ENCODE measurements at regions not wholly inside any gene's neighbourhood (a gene's known extent, or its start where the extent isn't known, plus 50 kb on each side); places are given as distances from the start of the nearest gene placed in this dataset.

GRCh38 chr11:70735976-70736375 lies 337.6 kb downstream of the CTTN start:
- DNase-seq (ENCODE audit: low read depth, low spot score), result no peak
- in situ Hi-C loops (cut with HindIII; ENCODE audit: low pct_unique_long_range_greater_than_20kb, low sequenced_read_pairs), result loop anchor here (25.0 kb wide), 1 partner anchor 676 kb away; no protein-coding TSS in a partner anchor

DNA sequence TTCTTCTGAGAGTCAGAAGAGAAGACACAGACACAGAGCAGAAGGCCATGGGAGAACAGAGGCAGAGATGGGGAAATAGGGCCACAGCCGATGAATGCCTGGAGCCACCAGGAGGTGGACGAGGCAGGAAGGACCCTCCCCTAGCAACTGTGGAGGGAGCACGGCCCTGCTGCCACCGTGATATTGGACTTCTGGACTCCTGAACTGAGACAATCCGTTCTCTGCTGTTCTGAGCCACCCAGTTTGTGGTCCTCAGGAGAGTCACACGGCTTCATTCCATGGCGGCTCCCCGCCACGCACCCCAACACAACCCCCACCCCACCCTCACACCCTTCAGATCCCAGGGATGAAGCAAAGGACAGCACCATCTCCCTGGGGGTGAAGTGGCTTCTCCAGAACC lies 338.1 kb downstream of the CTTN start:
- in situ Hi-C loops (cut with HindIII; ENCODE audit: low pct_unique_long_range_greater_than_20kb, low sequenced_read_pairs), result loop anchor here (25.0 kb wide), 1 partner anchor 676 kb away; no protein-coding TSS in a partner anchor
- no peak for DNase-seq (ENCODE audit: low read depth, low spot score)

GRCh38 chr11:70736937-70737640 lies 338.8 kb downstream of the CTTN start:
- in situ Hi-C loops (cut with HindIII; ENCODE audit: low pct_unique_long_range_greater_than_20kb, low sequenced_read_pairs), result loop anchor here (25.0 kb wide), 1 partner anchor 675 kb away; no protein-coding TSS in a partner anchor

DNA sequence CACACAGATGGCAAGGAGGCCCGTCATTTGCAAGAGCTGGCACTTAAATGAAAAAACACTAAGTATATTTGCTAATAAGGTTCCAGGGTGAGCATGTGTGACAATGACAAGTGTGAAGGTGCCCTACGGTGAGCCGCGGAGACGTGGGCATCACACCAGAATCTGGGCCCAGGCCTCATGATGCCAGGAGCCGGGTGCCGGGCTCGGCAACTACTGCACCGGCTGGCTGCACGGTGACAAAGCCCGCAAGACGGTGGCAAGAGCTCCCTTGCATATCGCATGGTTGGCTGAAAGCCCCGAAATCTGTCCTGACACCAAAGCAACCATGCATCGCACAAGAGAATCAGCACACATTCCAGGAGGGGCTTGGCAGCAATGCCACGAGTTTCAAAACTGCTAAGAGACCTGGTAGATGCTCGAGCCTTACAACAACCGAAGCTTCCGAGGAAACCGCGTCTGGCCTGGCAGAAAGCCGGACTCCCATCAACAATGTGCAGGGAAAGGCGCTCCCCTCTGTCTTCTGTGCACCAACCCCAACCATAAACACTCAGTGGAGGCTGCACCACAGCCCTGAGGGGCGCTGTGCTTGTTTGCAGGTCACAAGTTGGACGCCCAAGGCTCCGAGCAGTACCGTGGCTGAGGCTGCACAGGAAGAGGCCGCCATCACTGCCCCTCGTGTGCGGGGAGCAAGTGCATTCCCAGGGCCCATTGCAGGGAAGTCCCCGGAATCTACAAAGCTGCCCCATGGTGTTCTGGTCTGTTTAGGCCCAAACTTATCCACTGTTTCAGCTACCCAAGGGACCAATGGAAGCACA lies 339.7 kb downstream of the CTTN start:
- no peak for DNase-seq (ENCODE audit: low read depth, low spot score)
- in situ Hi-C loops (cut with HindIII; ENCODE audit: low pct_unique_long_range_greater_than_20kb, low sequenced_read_pairs), result loop anchor here (25.0 kb wide), 1 partner anchor 674 kb away; no protein-coding TSS in a partner anchor

More at GRCh38 chr11:70736937-70737640, 338.8 kb downstream of the CTTN start:
- no peak for DNase-seq (ENCODE audit: low read depth, low spot score)

GRCh38 chr11:70738661-70739060 lies 340.3 kb downstream of the CTTN start:
- DNase-seq (ENCODE audit: low read depth, low spot score), result no peak
- in situ Hi-C loops (cut with HindIII; ENCODE audit: low pct_unique_long_range_greater_than_20kb, low sequenced_read_pairs), result loop anchor here (25.0 kb wide), 1 partner anchor 674 kb away; no protein-coding TSS in a partner anchor

DNA sequence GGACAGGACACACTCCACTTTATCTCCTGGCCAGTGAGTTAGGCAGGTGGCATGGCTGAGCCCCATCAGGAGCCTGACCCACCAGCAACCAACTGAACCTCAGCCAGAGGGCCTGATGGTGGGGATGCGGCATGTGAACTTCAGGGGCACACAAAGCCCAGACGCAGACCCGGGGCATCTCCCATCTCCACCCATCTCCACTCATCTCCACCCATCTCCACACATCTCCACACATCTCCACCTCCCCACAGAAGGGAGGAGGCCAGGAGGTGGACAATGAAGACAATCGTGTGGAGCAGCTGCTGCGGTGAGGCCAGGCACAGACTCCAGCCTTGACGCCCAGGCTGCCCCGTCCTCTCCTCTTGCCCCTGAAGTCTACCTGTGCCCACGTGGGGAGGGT lies 340.8 kb downstream of the CTTN start:
- in situ Hi-C loops (cut with HindIII; ENCODE audit: low pct_unique_long_range_greater_than_20kb, low sequenced_read_pairs), result loop anchor here (25.0 kb wide), 1 partner anchor 673 kb away; no protein-coding TSS in a partner anchor

DNA sequence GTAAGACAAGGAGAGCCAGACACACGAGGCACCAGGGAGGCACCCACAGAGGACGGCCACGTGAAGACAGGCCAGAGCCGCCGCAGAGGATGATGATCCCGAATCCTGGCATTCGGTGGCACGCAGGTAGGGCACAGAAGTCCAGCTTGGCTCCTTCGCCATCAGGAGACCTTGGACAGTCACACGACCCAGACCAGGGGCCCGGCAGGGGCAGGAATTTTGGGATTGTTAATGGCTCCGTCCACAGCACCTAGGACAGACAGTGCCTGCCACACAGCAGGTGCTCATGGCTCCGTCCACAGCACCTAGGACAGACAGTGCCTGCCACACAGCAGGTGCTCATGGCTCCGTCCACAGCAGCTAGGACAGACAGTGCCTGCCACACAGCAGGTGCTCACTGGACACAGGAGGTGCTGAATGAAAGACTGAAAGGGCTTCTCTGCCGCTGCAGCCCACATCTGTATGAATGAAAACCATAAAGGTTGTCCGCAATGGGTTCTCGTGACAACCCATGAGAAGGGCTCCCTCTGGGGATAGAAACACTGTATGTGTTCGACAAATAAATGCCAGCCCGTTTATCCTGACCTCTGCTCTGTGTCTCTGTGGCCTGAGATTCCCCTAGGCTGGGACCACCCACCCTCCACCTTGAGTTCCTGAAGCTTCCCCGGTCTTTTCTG lies 341.6 kb downstream of the CTTN start:
- in situ Hi-C loops (cut with HindIII; ENCODE audit: low pct_unique_long_range_greater_than_20kb, low sequenced_read_pairs), result loop anchor here (25.0 kb wide), 1 partner anchor 672 kb away; no protein-coding TSS in a partner anchor
- DNase-seq (ENCODE audit: low read depth, low spot score), result peak; percentile 66

More for the DNA sequence above, 340.8 kb downstream of the CTTN start:
- DNase-seq (ENCODE audit: low read depth, low spot score), result no peak

GRCh38 chr11:70740488-70740851 lies 342.1 kb downstream of the CTTN start:
- DNase-seq (ENCODE audit: low read depth, low spot score), result no peak
- in situ Hi-C loops (cut with HindIII; ENCODE audit: low pct_unique_long_range_greater_than_20kb, low sequenced_read_pairs), result loop anchor here (25.0 kb wide), 1 partner anchor 672 kb away; no protein-coding TSS in a partner anchor

DNA sequence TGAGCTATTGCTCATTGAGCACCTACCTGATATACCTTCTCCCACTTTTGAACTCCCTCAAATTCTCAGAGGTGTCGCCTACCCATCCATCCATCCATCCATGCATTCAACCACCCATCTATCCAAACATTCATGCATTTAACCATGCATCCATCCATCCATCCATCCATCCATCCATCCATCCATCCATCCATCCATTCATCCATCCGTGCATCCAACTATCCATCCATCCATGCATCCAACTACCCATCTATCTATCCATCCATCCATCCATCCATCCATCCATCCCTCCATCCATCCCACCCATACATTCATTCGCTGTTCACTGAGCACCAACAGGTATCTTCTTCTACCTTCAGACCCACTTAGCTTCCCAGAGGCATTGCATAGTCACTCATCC lies 342.8 kb downstream of the CTTN start:
- DNase-seq (ENCODE audit: low read depth, low spot score), result no peak
- in situ Hi-C loops (cut with HindIII; ENCODE audit: low pct_unique_long_range_greater_than_20kb, low sequenced_read_pairs), result loop anchor here (25.0 kb wide), 1 partner anchor 671 kb away; no protein-coding TSS in a partner anchor

- in situ Hi-C loops (cut with HindIII; ENCODE audit: low pct_unique_long_range_greater_than_20kb, low sequenced_read_pairs), result loop anchor here (25.0 kb wide), 1 partner anchor 670 kb away; no protein-coding TSS in a partner anchor
- DNase-seq (ENCODE audit: low read depth, low spot score), result no peak
Observed at GRCh38 chr11:70742553-70743291, 344.4 kb downstream of the CTTN start.

- in situ Hi-C loops (cut with HindIII; ENCODE audit: low pct_unique_long_range_greater_than_20kb, low sequenced_read_pairs), result loop anchor here (25.0 kb wide), 1 partner anchor 669 kb away; no protein-coding TSS in a partner anchor
- no peak for DNase-seq (ENCODE audit: low read depth, low spot score)
Observed at GRCh38 chr11:70743329-70743728, 345.0 kb downstream of the CTTN start.

DNA sequence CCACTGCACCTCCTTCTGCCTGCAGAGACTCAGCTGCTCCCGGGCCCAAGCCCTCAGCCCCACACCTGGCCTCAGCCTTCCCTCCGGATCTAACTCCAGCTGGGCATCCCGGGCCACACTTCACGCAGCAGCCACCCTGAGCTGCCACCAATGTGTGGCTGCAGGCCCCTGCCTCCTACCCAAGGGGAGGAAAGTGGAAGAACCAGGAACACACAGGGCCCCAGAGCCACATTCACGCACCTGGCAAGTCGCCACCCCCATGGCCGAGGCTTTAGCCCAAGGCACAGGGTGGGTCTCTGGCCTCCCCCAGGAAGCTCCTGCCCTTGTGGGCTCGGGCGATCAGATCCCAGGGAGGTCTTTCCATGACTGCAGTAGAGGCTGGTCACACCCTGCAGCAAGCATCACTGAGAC lies 345.6 kb downstream of the CTTN start:
- in situ Hi-C loops (cut with HindIII; ENCODE audit: low pct_unique_long_range_greater_than_20kb, low sequenced_read_pairs), result loop anchor here (25.0 kb wide), 1 partner anchor 668 kb away; no protein-coding TSS in a partner anchor
- DNase-seq (ENCODE audit: low read depth, low spot score), result no peak

GRCh38 chr11:70744396-70745185 lies 346.3 kb downstream of the CTTN start:
- in situ Hi-C loops (cut with HindIII; ENCODE audit: low pct_unique_long_range_greater_than_20kb, low sequenced_read_pairs), result loop anchor here (25.0 kb wide), 1 partner anchor 668 kb away; no protein-coding TSS in a partner anchor
- DNase-seq (ENCODE audit: low read depth, low spot score), result no peak

GRCh38 chr11:70745451-70745850 lies 347.1 kb downstream of the CTTN start:
- no peak for DNase-seq (ENCODE audit: low read depth, low spot score)
- in situ Hi-C loops (cut with HindIII; ENCODE audit: low pct_unique_long_range_greater_than_20kb, low sequenced_read_pairs), result loop anchor here (25.0 kb wide), 1 partner anchor 667 kb away; no protein-coding TSS in a partner anchor

GRCh38 chr11:70745941-70746340 lies 347.6 kb downstream of the CTTN start:
- no peak for DNase-seq (ENCODE audit: low read depth, low spot score)
- in situ Hi-C loops (cut with HindIII; ENCODE audit: low pct_unique_long_range_greater_than_20kb, low sequenced_read_pairs), result loop anchor here (25.0 kb wide), 1 partner anchor 666 kb away; no protein-coding TSS in a partner anchor

DNA sequence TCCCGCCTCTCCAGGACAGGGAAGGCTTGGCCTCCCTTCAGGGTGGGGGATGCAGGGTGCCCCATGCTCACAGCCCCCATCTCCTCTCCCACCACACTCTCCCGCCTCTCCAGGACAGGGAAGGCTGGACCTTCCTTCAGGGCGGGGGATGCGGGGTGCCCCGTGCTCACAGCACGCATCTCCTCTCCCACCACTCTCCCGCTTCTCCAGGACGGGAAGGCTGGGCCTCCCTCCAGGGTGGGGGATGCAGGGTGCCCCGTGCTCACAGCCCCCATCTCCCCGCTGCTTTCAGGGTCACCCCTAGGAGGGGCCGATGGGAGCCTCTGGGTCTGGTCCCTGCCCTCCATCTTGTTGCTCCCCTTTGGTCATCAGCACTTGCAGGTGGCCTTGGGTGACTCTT lies 348.0 kb downstream of the CTTN start:
- in situ Hi-C loops (cut with HindIII; ENCODE audit: low pct_unique_long_range_greater_than_20kb, low sequenced_read_pairs), result loop anchor here (25.0 kb wide), 1 partner anchor 666 kb away; no protein-coding TSS in a partner anchor
- no peak for DNase-seq (ENCODE audit: low read depth, low spot score)

All from SK-MEL-5 (cell line).